ENCODE measurements at regions not wholly inside any gene's neighbourhood (a gene's known extent, or its start where the extent isn't known, plus 50 kb on each side); places are given as distances from the start of the nearest gene placed in this dataset.
"Not testable (repeated sequence)": the region's sequence is repeated elsewhere in the genome, so short reads cannot be mapped to it uniquely, and the experiment has no call there.

DNA sequence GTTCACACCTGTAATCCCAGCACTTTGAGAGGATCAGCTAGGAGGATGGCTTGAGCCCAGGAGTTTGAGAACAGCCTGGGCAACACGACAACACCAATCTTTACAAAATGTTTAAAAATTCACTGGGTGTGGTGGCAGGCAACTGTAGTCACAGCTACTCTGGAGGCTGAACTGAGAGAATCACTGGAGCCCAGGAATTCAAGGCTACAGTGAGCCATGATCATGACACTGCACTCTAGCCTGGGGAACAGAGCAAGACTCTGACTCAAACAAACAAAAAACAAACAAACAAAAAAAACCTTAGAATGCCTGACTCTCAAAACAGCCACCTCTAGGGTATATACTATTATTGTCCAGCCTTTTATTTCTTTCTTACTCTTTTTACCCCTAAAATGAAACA, 56.5 kb upstream of the PAPSS2 start:
- DNase-seq (ENCODE audit: low read depth), result no peak
- no peak overlapping the region for H3K4me3 ChIP-seq (ENCODE audit: low read depth, low read length)
- TF ChIP-seq, protein P1, sequence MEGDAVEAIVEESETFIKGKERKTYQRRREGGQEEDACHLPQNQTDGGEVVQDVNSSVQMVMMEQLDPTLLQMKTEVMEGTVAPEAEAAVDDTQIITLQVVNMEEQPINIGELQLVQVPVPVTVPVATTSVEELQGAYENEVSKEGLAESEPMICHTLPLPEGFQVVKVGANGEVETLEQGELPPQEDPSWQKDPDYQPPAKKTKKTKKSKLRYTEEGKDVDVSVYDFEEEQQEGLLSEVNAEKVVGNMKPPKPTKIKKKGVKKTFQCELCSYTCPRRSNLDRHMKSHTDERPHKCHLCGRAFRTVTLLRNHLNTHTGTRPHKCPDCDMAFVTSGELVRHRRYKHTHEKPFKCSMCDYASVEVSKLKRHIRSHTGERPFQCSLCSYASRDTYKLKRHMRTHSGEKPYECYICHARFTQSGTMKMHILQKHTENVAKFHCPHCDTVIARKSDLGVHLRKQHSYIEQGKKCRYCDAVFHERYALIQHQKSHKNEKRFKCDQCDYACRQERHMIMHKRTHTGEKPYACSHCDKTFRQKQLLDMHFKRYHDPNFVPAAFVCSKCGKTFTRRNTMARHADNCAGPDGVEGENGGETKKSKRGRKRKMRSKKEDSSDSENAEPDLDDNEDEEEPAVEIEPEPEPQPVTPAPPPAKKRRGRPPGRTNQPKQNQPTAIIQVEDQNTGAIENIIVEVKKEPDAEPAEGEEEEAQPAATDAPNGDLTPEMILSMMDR (conservative IDR thresholded peaks at IDR 0.05; ENCODE audit: low read depth, low read length), result no peak

- TF ChIP-seq, protein P1 (conservative IDR thresholded peaks at IDR 0.05; ENCODE audit: low read depth, low read length), result no peak
- DNase-seq (ENCODE audit: low read depth), result peak; percentile 60
- no peak overlapping the region for H3K4me3 ChIP-seq (ENCODE audit: low read depth, low read length)
Observed at GRCh38 chr10:87603769-87604168, 55.9 kb upstream of the PAPSS2 start.

GRCh38 chr10:87605628-87606251, 53.9 kb upstream of the PAPSS2 start:
- TF ChIP-seq, protein P1 (conservative IDR thresholded peaks at IDR 0.05; ENCODE audit: low read depth, low read length), result no peak
- H3K4me3 ChIP-seq (ENCODE audit: low read depth, low read length), result no peak overlapping the region
- peak; percentile 65 for DNase-seq (ENCODE audit: low read depth)

DNA sequence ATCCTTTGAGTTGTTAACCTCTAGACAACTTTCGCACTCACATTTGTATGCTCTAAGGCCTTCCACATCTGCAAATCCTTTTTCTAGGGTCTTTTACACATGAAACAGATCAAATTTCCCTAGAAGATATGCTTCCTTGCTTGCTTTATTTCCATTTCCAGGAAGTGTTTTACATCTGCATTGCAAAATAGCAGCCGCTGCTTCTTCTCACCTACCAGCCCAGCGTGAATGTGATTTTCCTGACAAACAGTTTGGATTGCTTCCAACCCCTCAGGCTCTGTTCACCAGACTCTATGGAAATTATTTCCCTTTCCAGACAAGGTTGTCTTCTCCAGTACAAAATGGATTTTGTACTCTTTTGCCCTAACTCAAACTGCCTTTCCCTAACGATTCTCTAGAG, 50.9 kb upstream of the PAPSS2 start:
- H3K4me3 ChIP-seq (ENCODE audit: low read depth, low read length), result no peak overlapping the region
- TF ChIP-seq, protein P1 (conservative IDR thresholded peaks at IDR 0.05; ENCODE audit: low read depth, low read length), result no peak
- DNase-seq (ENCODE audit: low read depth), result peak; percentile 43

- H3K4me3 ChIP-seq (ENCODE audit: low read depth, low read length); DNase-seq (ENCODE audit: low read depth): not testable (repeated sequence)
Observed at GRCh38 chr10:87609563-87609962, 50.1 kb upstream of the PAPSS2 start.

Measured in choroid plexus epithelial cell (primary cell).